ENCODE measurements at regions not wholly inside any gene's neighbourhood (a gene's known extent, or its start where the extent isn't known, plus 50 kb on each side); places are given as distances from the start of the nearest gene placed in this dataset.

DNA sequence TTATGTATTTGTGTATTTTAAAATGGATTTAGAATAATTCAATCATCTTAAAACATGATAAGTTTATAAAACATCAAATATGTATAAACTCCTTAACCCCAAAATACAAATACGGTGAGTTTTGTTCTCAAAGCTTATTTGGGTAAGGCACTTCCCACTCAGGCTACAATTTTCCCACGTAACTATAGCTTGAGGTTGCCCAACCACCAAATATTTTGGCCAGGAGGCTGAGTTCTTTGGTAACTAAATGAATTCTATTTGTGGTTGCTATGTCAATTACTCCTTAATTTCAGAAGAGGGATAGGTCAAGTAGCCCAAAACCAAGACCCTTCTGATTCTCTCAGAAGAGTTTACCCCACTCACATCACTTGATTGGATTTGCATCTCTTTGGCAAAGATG lies 70.4 kb downstream of the MYL12B start:
- WGBS, 2 donors = 75 to 83% methylated on average over 2 of the region's 2 CpGs
- Histone ChIP-seq H3K27me3 (ENCODE audit: control insufficient read depth in 3 of 3, insufficient read depth in 3 of 3, low read length in 2 of 3) (no peaks in the 10 kb centered on the region), H3K9me3 (ENCODE audit: control insufficient read depth in 4 of 4, insufficient read depth in 3 of 4, low read length in 3 of 4) (no peaks in the 10 kb centered on the region), H3K9ac (ENCODE audit: insufficient read depth in 1 of 2, low read length in 2 of 2) (no peak overlapping the region), H3K36me3 (ENCODE audit: control insufficient read depth in 4 of 4, insufficient read depth in 4 of 4, low read length in 4 of 4) (no peaks in the 10 kb centered on the region), H3K4me1 (ENCODE audit: control insufficient read depth in 5 of 5, insufficient read depth in 5 of 5, low read length in 5 of 5) (no peaks in the 10 kb centered on the region), H3K4me3 (no peak overlapping the region), H3K27ac (ENCODE audit: low read depth in 1 of 2, low read length in 1 of 2) (no peak overlapping the region)
- TF ChIP-seq, protein P1, sequence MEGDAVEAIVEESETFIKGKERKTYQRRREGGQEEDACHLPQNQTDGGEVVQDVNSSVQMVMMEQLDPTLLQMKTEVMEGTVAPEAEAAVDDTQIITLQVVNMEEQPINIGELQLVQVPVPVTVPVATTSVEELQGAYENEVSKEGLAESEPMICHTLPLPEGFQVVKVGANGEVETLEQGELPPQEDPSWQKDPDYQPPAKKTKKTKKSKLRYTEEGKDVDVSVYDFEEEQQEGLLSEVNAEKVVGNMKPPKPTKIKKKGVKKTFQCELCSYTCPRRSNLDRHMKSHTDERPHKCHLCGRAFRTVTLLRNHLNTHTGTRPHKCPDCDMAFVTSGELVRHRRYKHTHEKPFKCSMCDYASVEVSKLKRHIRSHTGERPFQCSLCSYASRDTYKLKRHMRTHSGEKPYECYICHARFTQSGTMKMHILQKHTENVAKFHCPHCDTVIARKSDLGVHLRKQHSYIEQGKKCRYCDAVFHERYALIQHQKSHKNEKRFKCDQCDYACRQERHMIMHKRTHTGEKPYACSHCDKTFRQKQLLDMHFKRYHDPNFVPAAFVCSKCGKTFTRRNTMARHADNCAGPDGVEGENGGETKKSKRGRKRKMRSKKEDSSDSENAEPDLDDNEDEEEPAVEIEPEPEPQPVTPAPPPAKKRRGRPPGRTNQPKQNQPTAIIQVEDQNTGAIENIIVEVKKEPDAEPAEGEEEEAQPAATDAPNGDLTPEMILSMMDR (IDR thresholded peaks at IDR 0.05; ENCODE audit: control extremely low read depth, extremely low read depth) = no peak
- DNase-seq (no peak), ATAC-seq (ENCODE audit: insufficient read depth, low FRiP score) (no peak)

- Histone ChIP-seq H3K4me3 (no peak overlapping the region), H3K9me3 (ENCODE audit: control insufficient read depth in 4 of 4, insufficient read depth in 3 of 4, low read length in 3 of 4) (no peaks in the 10 kb centered on the region), H3K36me3 (ENCODE audit: control insufficient read depth in 4 of 4, insufficient read depth in 4 of 4, low read length in 4 of 4) (no peaks in the 10 kb centered on the region), H3K27ac (ENCODE audit: low read depth in 1 of 2, low read length in 1 of 2) (no peak overlapping the region), H3K9ac (ENCODE audit: insufficient read depth in 1 of 2, low read length in 2 of 2) (no peak overlapping the region), H3K27me3 (ENCODE audit: control insufficient read depth in 3 of 3, insufficient read depth in 3 of 3, low read length in 2 of 3) (no peaks in the 10 kb centered on the region), H3K4me1 (ENCODE audit: control insufficient read depth in 5 of 5, insufficient read depth in 5 of 5, low read length in 5 of 5) (no peaks in the 10 kb centered on the region)
- WGBS, 2 donors = 88 to 90% methylated on average over 4 of the region's 4 CpGs
- TF ChIP-seq, protein P1 (IDR thresholded peaks at IDR 0.05; ENCODE audit: control extremely low read depth, extremely low read depth) = no peak
- no peak for DNase-seq
- ATAC-seq (ENCODE audit: insufficient read depth, low FRiP score) = no peak
Observed at GRCh38 chr18:3333056-3333720, 71.3 kb downstream of the MYL12B start.

DNA sequence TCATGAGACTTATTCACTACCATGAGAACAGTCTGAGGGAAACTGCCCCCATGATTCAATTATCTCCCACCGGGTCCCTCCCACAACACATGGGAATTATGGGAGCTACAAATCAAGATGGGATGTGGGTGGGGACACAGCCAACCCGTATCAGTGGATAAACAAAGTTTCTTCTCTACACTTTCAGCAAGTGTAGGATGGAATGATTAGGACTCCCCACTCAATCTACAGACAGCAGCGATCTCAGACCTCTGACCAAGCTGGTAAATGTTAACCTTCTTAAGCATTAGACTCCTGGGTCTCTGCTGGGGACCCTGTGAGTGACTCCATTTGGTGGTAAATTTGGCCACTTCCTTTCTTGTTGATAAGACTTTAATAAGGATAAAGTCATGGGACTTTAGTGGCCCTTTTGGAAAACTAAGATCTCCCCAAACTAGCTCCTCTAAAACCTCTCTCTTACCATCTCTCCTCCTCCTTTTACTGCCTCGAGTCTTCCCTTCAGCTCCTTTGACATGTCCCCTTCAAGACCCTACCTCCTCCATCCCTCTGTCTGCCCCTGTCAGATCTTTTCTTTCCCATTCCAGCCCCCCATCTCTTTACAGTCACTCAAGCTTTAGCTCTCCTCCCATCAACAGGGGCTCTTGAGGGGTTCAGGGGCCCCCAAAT lies 71.9 kb downstream of the MYL12B start:
- Histone ChIP-seq H3K27ac (ENCODE audit: low read depth in 1 of 2, low read length in 1 of 2) (no peak overlapping the region), H3K27me3 (ENCODE audit: control insufficient read depth in 3 of 3, insufficient read depth in 3 of 3, low read length in 2 of 3) (no peaks in the 10 kb centered on the region), H3K4me1 (ENCODE audit: control insufficient read depth in 5 of 5, insufficient read depth in 5 of 5, low read length in 5 of 5) (no peaks in the 10 kb centered on the region), H3K36me3 (ENCODE audit: control insufficient read depth in 4 of 4, insufficient read depth in 4 of 4, low read length in 4 of 4) (no peaks in the 10 kb centered on the region), H3K9me3 (ENCODE audit: control insufficient read depth in 4 of 4, insufficient read depth in 3 of 4, low read length in 3 of 4) (no peaks in the 10 kb centered on the region), H3K4me3 (no peak overlapping the region), H3K9ac (ENCODE audit: insufficient read depth in 1 of 2, low read length in 2 of 2) (no peak overlapping the region)
- DNase-seq = no peak
- TF ChIP-seq, protein P1 (IDR thresholded peaks at IDR 0.05; ENCODE audit: control extremely low read depth, extremely low read depth) = no peak
- no peak for ATAC-seq (ENCODE audit: insufficient read depth, low FRiP score)
- WGBS, 2 donors = 86 to 88% methylated on average over 4 of the region's 4 CpGs

Measured in lung (tissue), 11 donors.